Panc1 (cell line): ENCODE measurements at regions not wholly inside any gene's neighbourhood (a gene's known extent, or its start where the extent isn't known, plus 50 kb on each side); places are given as distances from the start of the nearest gene placed in this dataset.

Experiments used
- ATAC-seq: fragments of 200-7000 bp; cut with Tn5 transposase; 2 replicates; pipeline ENCODE4 v1.9.1; 2020; ENCODE audit warnings: mild to moderate bottlenecking, moderate library complexity
- BruUV-seq: library from RNA; stranded (reverse); fragments of 400-500 nt; replicated peaks from 2 replicates; lab custom pipeline; 2021; lab: Mats Ljungman, UMichigan
- CTCF ChIA-PET: fragments of 300-600 bp; sonication (Branson Sonifier 250); formaldehyde crosslinking; loops from one replicate; lab custom pipeline; 2022; ENCODE audit warnings: antibody characterized with exemption; lab: Charles Lee
- POLR2A ChIA-PET: fragments of 300-600 bp; sonication (Branson Sonifier 250); formaldehyde crosslinking; loops from one replicate; lab custom pipeline; 2022; ENCODE audit warnings: antibody characterized with exemption; lab: Charles Lee
- DNase-seq: peaks from one replicate; pipeline ENCODE4 v3.0.0-alpha.2; 2010; ENCODE audit warnings: low read depth, low spot score
- H3K27ac ChIP-seq: 2 replicates; pipeline ENCODE4 v1.5.1; 2011; ENCODE audit warnings: mild to moderate bottlenecking, low read length, inconsistent platforms
- H3K27me3 ChIP-seq: fragments of 200-500 bp; sonication (Bioruptor generic); 2 replicates; pipeline ENCODE4 v1.6.0; 2014; ENCODE audit warnings: low read length, inconsistent platforms; ENCODE audit not compliant: control insufficient read depth, insufficient read depth
- H3K36me3 ChIP-seq: fragments of 200-500 bp; sonication (Bioruptor generic); 2 replicates; pipeline ENCODE4 v1.5.1; 2014; ENCODE audit warnings: inconsistent platforms, mild to moderate bottlenecking, low read length, moderate library complexity; ENCODE audit not compliant: control insufficient read depth, insufficient read depth
- H3K4me1 ChIP-seq: 2 replicates; pipeline ENCODE4 v1.5.1; 2011; ENCODE audit warnings: inconsistent platforms, mild to moderate bottlenecking, low read length, moderate library complexity; ENCODE audit not compliant: control insufficient read depth, insufficient read depth
- H3K4me3 ChIP-seq, 2 experiments: 2 replicates each; pipeline ENCODE4 v1.5.1; 2011 to 2012; ENCODE audit warnings: low read depth in 2 of 2, low read length in 2 of 2, mild to moderate bottlenecking in 2 of 2, inconsistent platforms in 1 of 2, moderate library complexity in 1 of 2
- H3K9me3 ChIP-seq: fragments of 200-500 bp; sonication (Bioruptor generic); 2 replicates; pipeline ENCODE4 v1.5.1; 2014; ENCODE audit warnings: low read depth, mild to moderate bottlenecking, inconsistent platforms, low read length, moderate library complexity; ENCODE audit not compliant: control insufficient read depth, insufficient read depth
- POLR2AphosphoS5 ChIP-seq: IDR thresholded peaks from 2 replicates; pipeline ENCODE4 v1.6.1; 2012; ENCODE audit warnings: mild to moderate bottlenecking, low read depth, low read length, moderate library complexity
- SIN3A ChIP-seq: IDR thresholded peaks from 2 replicates; pipeline ENCODE4 v1.6.1; 2012; ENCODE audit warnings: low read depth, mild to moderate bottlenecking, low read length, moderate library complexity, borderline replicate concordance; ENCODE audit not compliant: insufficient read depth
- TCF7L2 ChIP-seq: IDR thresholded peaks from 2 replicates; pipeline ENCODE4 v1.6.1; 2011; ENCODE audit warnings: mild to moderate bottlenecking, low read depth, low read length, inconsistent platforms
- in situ Hi-C: cut with HindIII; loops from 2 replicates; pipeline ENCODE4 v1.10.0; 2016; ENCODE audit warnings: low sequenced_read_pairs, low pct_unique_long_range_greater_than_20kb
- intact Hi-C: fragments of 100-400 bp; cut with micrococcal nuclease; formaldehyde crosslinking; loops from one replicate; pipeline ENCODE4 v1.10.0; 2022; ENCODE audit not compliant: unreplicated experiment
- TF ChIP-seq, protein P1 (sequence below), 2 experiments: IDR thresholded peaks; 2 replicates each; pipeline ENCODE4 v1.6.1; 2011 to 2012; ENCODE audit warnings: low read depth in 2 of 2, control low read depth in 1 of 2, low read length in 1 of 2, mild to moderate bottlenecking in 1 of 2, moderate library complexity in 1 of 2; ENCODE audit not compliant: insufficient read depth in 1 of 2
- TF ChIP-seq, protein P2 (sequence below): fragments of 450-650 bp; IDR thresholded peaks from 2 replicates; pipeline ENCODE4 v1.5.1; 2017; ENCODE audit warnings: mild to moderate bottlenecking

DNA sequence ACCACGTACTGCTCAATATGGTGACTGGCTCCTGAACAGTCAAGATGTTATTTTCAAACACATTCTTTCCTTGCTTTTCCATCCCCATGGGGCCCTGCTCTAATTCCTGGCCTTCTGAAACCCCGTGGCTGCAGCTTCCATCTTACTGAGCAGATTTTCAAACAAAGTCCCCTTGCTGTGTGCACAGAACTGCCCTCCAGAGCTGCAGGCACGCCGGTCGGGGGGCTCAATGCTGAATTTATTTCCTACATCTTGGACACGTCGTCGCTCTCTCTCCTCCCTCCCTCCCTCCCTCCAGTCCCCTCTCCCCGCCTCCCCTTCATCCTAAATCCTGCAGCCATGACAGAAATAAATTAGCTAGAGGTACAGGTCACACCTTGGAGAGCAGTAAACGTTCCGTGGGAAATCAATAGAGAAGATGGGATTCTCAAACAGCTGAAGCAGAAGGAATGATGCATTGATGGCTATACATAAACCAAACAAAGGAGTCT lies 243.1 kb upstream of the BLID start:
- POLR2A ChIA-PET = no interaction called here

DNA sequence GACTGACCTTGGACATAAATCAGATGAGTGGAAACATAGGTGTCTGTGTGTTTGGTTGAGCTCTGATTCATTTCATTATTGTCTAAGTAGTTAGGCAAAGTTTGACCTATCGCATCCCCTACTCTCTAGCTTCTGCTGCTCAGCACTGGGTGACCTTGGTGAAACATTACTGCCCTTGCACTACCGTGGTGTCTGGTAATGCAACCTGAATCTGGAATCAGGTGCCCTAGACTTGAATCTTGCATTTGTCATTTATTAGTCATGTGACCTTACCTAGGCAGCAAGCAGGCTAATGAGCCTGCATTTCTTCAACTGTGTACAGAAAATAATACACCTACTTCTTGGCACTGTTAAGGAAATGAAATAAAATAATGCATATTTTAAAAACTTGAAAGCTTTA lies 242.3 kb upstream of the BLID start:
- Histone ChIP-seq H3K4me1 (no peaks in the 10 kb centered on the region), H3K27me3 (no peaks in the 10 kb centered on the region), H3K9me3 (no peaks in the 10 kb centered on the region), H3K36me3 (no peaks in the 10 kb centered on the region), H3K27ac (no peak overlapping the region), H3K4me3 (no peak overlapping the region)
- ChIA-PET CTCF (no interaction called here), POLR2A (no interaction called here)
- no peak for DNase-seq
- no TSS peak for BruUV-seq
- TF ChIP-seq SIN3A (no peak), TCF7L2 (no peak), POLR2AphosphoS5 (no peak)
- TF ChIP-seq, protein P1, sequence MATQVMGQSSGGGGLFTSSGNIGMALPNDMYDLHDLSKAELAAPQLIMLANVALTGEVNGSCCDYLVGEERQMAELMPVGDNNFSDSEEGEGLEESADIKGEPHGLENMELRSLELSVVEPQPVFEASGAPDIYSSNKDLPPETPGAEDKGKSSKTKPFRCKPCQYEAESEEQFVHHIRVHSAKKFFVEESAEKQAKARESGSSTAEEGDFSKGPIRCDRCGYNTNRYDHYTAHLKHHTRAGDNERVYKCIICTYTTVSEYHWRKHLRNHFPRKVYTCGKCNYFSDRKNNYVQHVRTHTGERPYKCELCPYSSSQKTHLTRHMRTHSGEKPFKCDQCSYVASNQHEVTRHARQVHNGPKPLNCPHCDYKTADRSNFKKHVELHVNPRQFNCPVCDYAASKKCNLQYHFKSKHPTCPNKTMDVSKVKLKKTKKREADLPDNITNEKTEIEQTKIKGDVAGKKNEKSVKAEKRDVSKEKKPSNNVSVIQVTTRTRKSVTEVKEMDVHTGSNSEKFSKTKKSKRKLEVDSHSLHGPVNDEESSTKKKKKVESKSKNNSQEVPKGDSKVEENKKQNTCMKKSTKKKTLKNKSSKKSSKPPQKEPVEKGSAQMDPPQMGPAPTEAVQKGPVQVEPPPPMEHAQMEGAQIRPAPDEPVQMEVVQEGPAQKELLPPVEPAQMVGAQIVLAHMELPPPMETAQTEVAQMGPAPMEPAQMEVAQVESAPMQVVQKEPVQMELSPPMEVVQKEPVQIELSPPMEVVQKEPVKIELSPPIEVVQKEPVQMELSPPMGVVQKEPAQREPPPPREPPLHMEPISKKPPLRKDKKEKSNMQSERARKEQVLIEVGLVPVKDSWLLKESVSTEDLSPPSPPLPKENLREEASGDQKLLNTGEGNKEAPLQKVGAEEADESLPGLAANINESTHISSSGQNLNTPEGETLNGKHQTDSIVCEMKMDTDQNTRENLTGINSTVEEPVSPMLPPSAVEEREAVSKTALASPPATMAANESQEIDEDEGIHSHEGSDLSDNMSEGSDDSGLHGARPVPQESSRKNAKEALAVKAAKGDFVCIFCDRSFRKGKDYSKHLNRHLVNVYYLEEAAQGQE (IDR thresholded peaks at IDR 0.05; ENCODE audit: insufficient read depth in 1 of 2, low read depth in 2 of 2, low read length in 1 of 2) = no peak
- TF ChIP-seq, protein P2, sequence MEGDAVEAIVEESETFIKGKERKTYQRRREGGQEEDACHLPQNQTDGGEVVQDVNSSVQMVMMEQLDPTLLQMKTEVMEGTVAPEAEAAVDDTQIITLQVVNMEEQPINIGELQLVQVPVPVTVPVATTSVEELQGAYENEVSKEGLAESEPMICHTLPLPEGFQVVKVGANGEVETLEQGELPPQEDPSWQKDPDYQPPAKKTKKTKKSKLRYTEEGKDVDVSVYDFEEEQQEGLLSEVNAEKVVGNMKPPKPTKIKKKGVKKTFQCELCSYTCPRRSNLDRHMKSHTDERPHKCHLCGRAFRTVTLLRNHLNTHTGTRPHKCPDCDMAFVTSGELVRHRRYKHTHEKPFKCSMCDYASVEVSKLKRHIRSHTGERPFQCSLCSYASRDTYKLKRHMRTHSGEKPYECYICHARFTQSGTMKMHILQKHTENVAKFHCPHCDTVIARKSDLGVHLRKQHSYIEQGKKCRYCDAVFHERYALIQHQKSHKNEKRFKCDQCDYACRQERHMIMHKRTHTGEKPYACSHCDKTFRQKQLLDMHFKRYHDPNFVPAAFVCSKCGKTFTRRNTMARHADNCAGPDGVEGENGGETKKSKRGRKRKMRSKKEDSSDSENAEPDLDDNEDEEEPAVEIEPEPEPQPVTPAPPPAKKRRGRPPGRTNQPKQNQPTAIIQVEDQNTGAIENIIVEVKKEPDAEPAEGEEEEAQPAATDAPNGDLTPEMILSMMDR = no peak
- no peak for ATAC-seq
- intact Hi-C loops (no loop called here), in situ Hi-C loops (no loop called here)

More for the DNA sequence above, 243.1 kb upstream of the BLID start:
- in situ Hi-C loops = no loop called here
- no peak for ATAC-seq
- intact Hi-C loops = no loop called here
- no peak for DNase-seq
- no TSS peak for BruUV-seq
- Histone ChIP-seq H3K4me3 (no peak overlapping the region), H3K27me3 (no peaks in the 10 kb centered on the region), H3K36me3 (no peaks in the 10 kb centered on the region), H3K4me1 (no peaks in the 10 kb centered on the region), H3K27ac (no peak overlapping the region), H3K9me3 (no peaks in the 10 kb centered on the region)
- no peak for TF ChIP-seq SIN3A
- no peak for TF ChIP-seq POLR2AphosphoS5
- TF ChIP-seq, protein P1 (IDR thresholded peaks at IDR 0.05; ENCODE audit: insufficient read depth in 1 of 2, low read depth in 2 of 2, low read length in 1 of 2) = no peak
- TF ChIP-seq, protein P2 = no peak
- CTCF ChIA-PET = no interaction called here
